GM23338 (cell line): ENCODE measurements at regions not wholly inside any gene's neighbourhood (a gene's known extent, or its start where the extent isn't known, plus 50 kb on each side); places are given as distances from the start of the nearest gene placed in this dataset.
A peak's percentile ranks its signal among the peaks of the same experiment; 100 is the strongest.

ENCODE experiments used
- ATAC-seq: fragments of 200-7000 bp; cut with Tn5 transposase; 3 replicates; pipeline ENCODE4 v1.9.1; 2020
- DNase-seq: peaks from one replicate; pipeline ENCODE4 v3.0.0-alpha.2; 2015; ENCODE audit warnings: low spot score
- H2AFZ ChIP-seq: fragments of 200-600 bp; sonication (generic); 2 replicates; pipeline ENCODE4 v1.8.0; 2016; ENCODE audit warnings: antibody characterized with exemption, mild to moderate bottlenecking, moderate library complexity
- H3F3A ChIP-seq: fragments of 200-600 bp; sonication (generic); replicated peaks from 2 replicates; pipeline ENCODE4 v1.8.0; 2017; ENCODE audit warnings: antibody characterized with exemption, mixed run types, low read depth
- H3K27ac ChIP-seq: fragments of 200-600 bp; sonication (generic); 2 replicates; pipeline ENCODE4 v1.6.1; 2016; ENCODE audit warnings: low read depth
- H3K27me3 ChIP-seq: fragments of 200-600 bp; sonication (generic); 2 replicates; pipeline ENCODE4 v1.8.0; 2016; ENCODE audit warnings: mild to moderate bottlenecking, mixed run types, moderate library complexity; ENCODE audit not compliant: insufficient read depth
- H3K36me3 ChIP-seq: fragments of 200-600 bp; sonication (generic); 2 replicates; pipeline ENCODE4 v1.8.0; 2016; ENCODE audit warnings: mild to moderate bottlenecking; ENCODE audit not compliant: insufficient read depth
- H3K4me1 ChIP-seq: fragments of 200-600 bp; sonication (generic); 2 replicates; pipeline ENCODE4 v1.8.0; 2016; ENCODE audit warnings: mild to moderate bottlenecking, moderate library complexity; ENCODE audit not compliant: insufficient read depth
- H3K4me2 ChIP-seq: fragments of 200-600 bp; sonication (generic); 2 replicates; pipeline ENCODE4 v1.7.1; 2017; ENCODE audit warnings: mixed run types
- H3K4me3 ChIP-seq: fragments of 200-600 bp; sonication (generic); 2 replicates; pipeline ENCODE4 v1.6.1; 2016; ENCODE audit warnings: mixed run types
- H3K79me2 ChIP-seq: fragments of 200-600 bp; sonication (generic); replicated peaks from 2 replicates; pipeline ENCODE4 v1.8.0; 2017; ENCODE audit warnings: mild to moderate bottlenecking; ENCODE audit not compliant: insufficient read depth
- H3K9me2 ChIP-seq: fragments of 200-600 bp; sonication (generic); 2 replicates; pipeline ENCODE4 v1.8.0; 2017; ENCODE audit not compliant: insufficient read depth
- H4K20me1 ChIP-seq: fragments of 200-600 bp; sonication (generic); replicated peaks from 2 replicates; pipeline ENCODE4 v1.8.0; 2017; ENCODE audit warnings: mild to moderate bottlenecking; ENCODE audit not compliant: insufficient read depth
- H3K27ac Mint-ChIP-seq: 2 replicates; pipeline ENCODE4 v1.8.0; 2020; ENCODE audit warnings: inconsistent platforms, mild to moderate bottlenecking, moderate library complexity, mixed read lengths
- H3K27me3 Mint-ChIP-seq: 3 replicates; pipeline ENCODE4 v1.8.0; 2022; ENCODE audit warnings: low read depth, mild to moderate bottlenecking, moderate library complexity, mixed read lengths, inconsistent platforms; ENCODE audit not compliant: insufficient read depth, poor library complexity
- H3K36me3 Mint-ChIP-seq: 3 replicates; pipeline ENCODE4 v1.8.0; 2021; ENCODE audit warnings: low read depth, mild to moderate bottlenecking, inconsistent platforms, moderate library complexity, mixed read lengths
- H3K4me1 Mint-ChIP-seq: 3 replicates; pipeline ENCODE4 v1.8.0; 2020; ENCODE audit warnings: mild to moderate bottlenecking, inconsistent platforms, mixed read lengths
- H3K4me3 Mint-ChIP-seq: 3 replicates; pipeline ENCODE4 v1.8.0; 2021; ENCODE audit warnings: moderate library complexity, mild to moderate bottlenecking, inconsistent platforms, mixed read lengths
- H3K9me3 Mint-ChIP-seq: 3 replicates; pipeline ENCODE4 v1.8.0; 2020; ENCODE audit warnings: moderate library complexity, mild to moderate bottlenecking, inconsistent platforms, mixed read lengths
- CREB1 ChIP-seq: fragments of 250-450 bp; sonication (Bioruptor Pico); IDR thresholded peaks from 2 replicates; pipeline ENCODE4 v1.5.0; 2020; ENCODE audit warnings: low read depth, mild to moderate bottlenecking, moderate library complexity
- EZH2 ChIP-seq: fragments of 200-600 bp; sonication (generic); IDR thresholded peaks from one replicate; pipeline ENCODE4 v1.8.0; 2017; ENCODE audit warnings: antibody characterized with exemption, mild to moderate bottlenecking, low read depth; ENCODE audit not compliant: unreplicated experiment
- JUNB ChIP-seq: IDR thresholded peaks from one replicate; pipeline ENCODE4 v1.6.1; 2016; ENCODE audit warnings: antibody characterized with exemption; ENCODE audit not compliant: unreplicated experiment
- POLR2AphosphoS5 ChIP-seq: IDR thresholded peaks from 2 replicates; pipeline ENCODE4 v1.6.1; 2016; ENCODE audit warnings: antibody characterized with exemption, low read depth
- STAT1 ChIP-seq: IDR thresholded peaks from one replicate; pipeline ENCODE4 v1.6.1; 2016; ENCODE audit warnings: antibody characterized with exemption; ENCODE audit not compliant: unreplicated experiment
- ZNF331 ChIP-seq: fragments of 250-450 bp; sonication (Bioruptor Pico); IDR thresholded peaks from 2 replicates; pipeline ENCODE4 v1.5.0; 2020; ENCODE audit warnings: low read depth, mild to moderate bottlenecking, moderate library complexity
- TF ChIP-seq, protein P1 (sequence below): IDR thresholded peaks from 2 replicates; pipeline ENCODE4 v1.6.1; 2016; ENCODE audit warnings: antibody characterized with exemption
- TF ChIP-seq, protein P2 (sequence below): fragments of 250-450 bp; sonication (Bioruptor Pico); IDR thresholded peaks from 2 replicates; pipeline ENCODE4 v1.5.0; 2020; ENCODE audit warnings: mild to moderate bottlenecking, moderate library complexity
- TF ChIP-seq, protein P3 (sequence below): IDR thresholded peaks from one replicate; pipeline ENCODE4 v1.6.1; 2018; ENCODE audit warnings: antibody characterized with exemption; ENCODE audit not compliant: unreplicated experiment
- TF ChIP-seq, protein P4 (sequence below), 2 experiments: fragments of 200-600 bp in 1 of 2; sonication (generic) in 1 of 2; conservative IDR thresholded peaks; 2 replicates each; pipeline versions ENCODE4 v1.5.1 to v1.6.1; 2016 to 2017; ENCODE audit warnings: antibody characterized with exemption in 2 of 2, low read depth in 2 of 2, mild to moderate bottlenecking in 2 of 2, moderate library complexity in 1 of 2

DNA sequence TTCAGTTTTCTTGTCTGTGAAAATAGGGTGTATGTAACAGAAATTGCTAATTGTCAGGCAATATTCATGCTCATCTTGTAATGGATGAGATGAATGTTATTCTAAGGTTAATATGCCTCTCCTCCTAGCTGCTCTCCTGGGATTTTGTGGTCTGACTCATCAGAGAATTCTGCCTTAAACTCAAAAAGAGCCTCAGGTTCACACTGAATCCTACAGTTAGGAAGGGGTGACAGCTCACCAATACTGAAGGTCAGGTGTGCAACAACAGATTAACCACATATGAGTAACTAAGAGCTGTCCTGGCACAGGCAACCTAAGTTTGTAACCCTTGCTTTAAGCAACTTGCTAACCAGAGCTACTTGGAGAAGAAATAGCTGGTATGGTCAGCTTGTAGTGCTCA is 197.7 kb downstream of the SPATA18 start:
- H3K27ac Mint-ChIP-seq, result no peak overlapping the region
- Histone ChIP-seq H3K79me2 (no peaks in the 10 kb centered on the region), H2AFZ (peak overlapping the region; percentile 79; the same call in 1 of the 2 replicates), H3F3A (no peaks in the 10 kb centered on the region), H3K4me2 (no peak overlapping the region), H3K9me2 (0 out of 2 replicates have a peak, but pooled peaks cover 4% of the 10 kb centered on the region), H3K36me3 (no peaks in the 10 kb centered on the region), H3K27me3 (no peaks in the 10 kb centered on the region), H3K4me1 (peaks cover 8% of the 10 kb centered on the region), H4K20me1 (no peaks in the 10 kb centered on the region), H3K27ac (no peak overlapping the region), H3K4me3 (no peak overlapping the region)
- H3K4me1 Mint-ChIP-seq, result peaks cover 10% of the 10 kb centered on the region; the same call in 2 of the 3 replicates
- H3K9me3 Mint-ChIP-seq, result peaks cover 24% of the 10 kb centered on the region
- no peak overlapping the region for H3K4me3 Mint-ChIP-seq
- no peaks in the 10 kb centered on the region for H3K27me3 Mint-ChIP-seq
- peaks cover 9% of the 10 kb centered on the region for H3K36me3 Mint-ChIP-seq
- TF ChIP-seq, protein P1, sequence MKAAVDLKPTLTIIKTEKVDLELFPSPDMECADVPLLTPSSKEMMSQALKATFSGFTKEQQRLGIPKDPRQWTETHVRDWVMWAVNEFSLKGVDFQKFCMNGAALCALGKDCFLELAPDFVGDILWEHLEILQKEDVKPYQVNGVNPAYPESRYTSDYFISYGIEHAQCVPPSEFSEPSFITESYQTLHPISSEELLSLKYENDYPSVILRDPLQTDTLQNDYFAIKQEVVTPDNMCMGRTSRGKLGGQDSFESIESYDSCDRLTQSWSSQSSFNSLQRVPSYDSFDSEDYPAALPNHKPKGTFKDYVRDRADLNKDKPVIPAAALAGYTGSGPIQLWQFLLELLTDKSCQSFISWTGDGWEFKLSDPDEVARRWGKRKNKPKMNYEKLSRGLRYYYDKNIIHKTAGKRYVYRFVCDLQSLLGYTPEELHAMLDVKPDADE, result no peak
- TF ChIP-seq EZH2, result no peak
- TF ChIP-seq CREB1 (CRISPR knock-in tag), result no peak
- TF ChIP-seq, protein P2, sequence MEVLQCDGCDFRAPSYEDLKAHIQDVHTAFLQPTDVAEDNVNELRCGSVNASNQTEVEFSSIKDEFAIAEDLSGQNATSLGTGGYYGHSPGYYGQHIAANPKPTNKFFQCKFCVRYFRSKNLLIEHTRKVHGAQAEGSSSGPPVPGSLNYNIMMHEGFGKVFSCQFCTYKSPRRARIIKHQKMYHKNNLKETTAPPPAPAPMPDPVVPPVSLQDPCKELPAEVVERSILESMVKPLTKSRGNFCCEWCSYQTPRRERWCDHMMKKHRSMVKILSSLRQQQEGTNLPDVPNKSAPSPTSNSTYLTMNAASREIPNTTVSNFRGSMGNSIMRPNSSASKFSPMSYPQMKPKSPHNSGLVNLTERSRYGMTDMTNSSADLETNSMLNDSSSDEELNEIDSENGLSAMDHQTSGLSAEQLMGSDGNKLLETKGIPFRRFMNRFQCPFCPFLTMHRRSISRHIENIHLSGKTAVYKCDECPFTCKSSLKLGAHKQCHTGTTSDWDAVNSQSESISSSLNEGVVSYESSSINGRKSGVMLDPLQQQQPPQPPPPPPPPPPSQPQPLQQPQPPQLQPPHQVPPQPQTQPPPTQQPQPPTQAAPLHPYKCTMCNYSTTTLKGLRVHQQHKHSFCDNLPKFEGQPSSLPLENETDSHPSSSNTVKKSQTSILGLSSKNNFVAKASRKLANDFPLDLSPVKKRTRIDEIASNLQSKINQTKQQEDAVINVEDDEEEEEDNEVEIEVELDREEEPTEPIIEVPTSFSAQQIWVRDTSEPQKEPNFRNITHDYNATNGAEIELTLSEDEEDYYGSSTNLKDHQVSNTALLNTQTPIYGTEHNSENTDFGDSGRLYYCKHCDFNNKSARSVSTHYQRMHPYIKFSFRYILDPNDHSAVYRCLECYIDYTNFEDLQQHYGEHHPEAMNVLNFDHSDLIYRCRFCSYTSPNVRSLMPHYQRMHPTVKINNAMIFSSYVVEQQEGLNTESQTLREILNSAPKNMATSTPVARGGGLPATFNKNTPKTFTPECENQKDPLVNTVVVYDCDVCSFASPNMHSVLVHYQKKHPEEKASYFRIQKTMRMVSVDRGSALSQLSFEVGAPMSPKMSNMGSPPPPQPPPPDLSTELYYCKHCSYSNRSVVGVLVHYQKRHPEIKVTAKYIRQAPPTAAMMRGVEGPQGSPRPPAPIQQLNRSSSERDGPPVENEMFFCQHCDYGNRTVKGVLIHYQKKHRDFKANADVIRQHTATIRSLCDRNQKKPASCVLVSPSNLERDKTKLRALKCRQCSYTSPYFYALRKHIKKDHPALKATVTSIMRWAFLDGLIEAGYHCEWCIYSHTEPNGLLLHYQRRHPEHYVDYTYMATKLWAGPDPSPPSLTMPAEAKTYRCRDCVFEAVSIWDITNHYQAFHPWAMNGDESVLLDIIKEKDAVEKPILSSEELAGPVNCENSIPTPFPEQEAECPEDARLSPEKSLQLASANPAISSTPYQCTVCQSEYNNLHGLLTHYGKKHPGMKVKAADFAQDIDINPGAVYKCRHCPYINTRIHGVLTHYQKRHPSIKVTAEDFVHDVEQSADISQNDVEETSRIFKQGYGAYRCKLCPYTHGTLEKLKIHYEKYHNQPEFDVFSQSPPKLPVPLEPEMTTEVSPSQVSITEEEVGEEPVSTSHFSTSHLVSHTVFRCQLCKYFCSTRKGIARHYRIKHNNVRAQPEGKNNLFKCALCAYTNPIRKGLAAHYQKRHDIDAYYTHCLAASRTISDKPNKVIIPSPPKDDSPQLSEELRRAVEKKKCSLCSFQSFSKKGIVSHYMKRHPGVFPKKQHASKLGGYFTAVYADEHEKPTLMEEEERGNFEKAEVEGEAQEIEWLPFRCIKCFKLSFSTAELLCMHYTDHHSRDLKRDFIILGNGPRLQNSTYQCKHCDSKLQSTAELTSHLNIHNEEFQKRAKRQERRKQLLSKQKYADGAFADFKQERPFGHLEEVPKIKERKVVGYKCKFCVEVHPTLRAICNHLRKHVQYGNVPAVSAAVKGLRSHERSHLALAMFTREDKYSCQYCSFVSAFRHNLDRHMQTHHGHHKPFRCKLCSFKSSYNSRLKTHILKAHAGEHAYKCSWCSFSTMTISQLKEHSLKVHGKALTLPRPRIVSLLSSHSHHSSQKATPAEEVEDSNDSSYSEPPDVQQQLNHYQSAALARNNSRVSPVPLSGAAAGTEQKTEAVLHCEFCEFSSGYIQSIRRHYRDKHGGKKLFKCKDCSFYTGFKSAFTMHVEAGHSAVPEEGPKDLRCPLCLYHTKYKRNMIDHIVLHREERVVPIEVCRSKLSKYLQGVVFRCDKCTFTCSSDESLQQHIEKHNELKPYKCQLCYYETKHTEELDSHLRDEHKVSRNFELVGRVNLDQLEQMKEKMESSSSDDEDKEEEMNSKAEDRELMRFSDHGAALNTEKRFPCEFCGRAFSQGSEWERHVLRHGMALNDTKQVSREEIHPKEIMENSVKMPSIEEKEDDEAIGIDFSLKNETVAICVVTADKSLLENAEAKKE (CRISPR knock-in tag), result no peak
- TF ChIP-seq STAT1, result no peak
- no peak for TF ChIP-seq POLR2AphosphoS5
- TF ChIP-seq, protein P3, sequence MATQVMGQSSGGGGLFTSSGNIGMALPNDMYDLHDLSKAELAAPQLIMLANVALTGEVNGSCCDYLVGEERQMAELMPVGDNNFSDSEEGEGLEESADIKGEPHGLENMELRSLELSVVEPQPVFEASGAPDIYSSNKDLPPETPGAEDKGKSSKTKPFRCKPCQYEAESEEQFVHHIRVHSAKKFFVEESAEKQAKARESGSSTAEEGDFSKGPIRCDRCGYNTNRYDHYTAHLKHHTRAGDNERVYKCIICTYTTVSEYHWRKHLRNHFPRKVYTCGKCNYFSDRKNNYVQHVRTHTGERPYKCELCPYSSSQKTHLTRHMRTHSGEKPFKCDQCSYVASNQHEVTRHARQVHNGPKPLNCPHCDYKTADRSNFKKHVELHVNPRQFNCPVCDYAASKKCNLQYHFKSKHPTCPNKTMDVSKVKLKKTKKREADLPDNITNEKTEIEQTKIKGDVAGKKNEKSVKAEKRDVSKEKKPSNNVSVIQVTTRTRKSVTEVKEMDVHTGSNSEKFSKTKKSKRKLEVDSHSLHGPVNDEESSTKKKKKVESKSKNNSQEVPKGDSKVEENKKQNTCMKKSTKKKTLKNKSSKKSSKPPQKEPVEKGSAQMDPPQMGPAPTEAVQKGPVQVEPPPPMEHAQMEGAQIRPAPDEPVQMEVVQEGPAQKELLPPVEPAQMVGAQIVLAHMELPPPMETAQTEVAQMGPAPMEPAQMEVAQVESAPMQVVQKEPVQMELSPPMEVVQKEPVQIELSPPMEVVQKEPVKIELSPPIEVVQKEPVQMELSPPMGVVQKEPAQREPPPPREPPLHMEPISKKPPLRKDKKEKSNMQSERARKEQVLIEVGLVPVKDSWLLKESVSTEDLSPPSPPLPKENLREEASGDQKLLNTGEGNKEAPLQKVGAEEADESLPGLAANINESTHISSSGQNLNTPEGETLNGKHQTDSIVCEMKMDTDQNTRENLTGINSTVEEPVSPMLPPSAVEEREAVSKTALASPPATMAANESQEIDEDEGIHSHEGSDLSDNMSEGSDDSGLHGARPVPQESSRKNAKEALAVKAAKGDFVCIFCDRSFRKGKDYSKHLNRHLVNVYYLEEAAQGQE, result no peak
- TF ChIP-seq, protein P4, sequence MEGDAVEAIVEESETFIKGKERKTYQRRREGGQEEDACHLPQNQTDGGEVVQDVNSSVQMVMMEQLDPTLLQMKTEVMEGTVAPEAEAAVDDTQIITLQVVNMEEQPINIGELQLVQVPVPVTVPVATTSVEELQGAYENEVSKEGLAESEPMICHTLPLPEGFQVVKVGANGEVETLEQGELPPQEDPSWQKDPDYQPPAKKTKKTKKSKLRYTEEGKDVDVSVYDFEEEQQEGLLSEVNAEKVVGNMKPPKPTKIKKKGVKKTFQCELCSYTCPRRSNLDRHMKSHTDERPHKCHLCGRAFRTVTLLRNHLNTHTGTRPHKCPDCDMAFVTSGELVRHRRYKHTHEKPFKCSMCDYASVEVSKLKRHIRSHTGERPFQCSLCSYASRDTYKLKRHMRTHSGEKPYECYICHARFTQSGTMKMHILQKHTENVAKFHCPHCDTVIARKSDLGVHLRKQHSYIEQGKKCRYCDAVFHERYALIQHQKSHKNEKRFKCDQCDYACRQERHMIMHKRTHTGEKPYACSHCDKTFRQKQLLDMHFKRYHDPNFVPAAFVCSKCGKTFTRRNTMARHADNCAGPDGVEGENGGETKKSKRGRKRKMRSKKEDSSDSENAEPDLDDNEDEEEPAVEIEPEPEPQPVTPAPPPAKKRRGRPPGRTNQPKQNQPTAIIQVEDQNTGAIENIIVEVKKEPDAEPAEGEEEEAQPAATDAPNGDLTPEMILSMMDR (conservative IDR thresholded peaks at IDR 0.05; ENCODE audit: low read depth in 2 of 2), result no peak
- no peak for TF ChIP-seq ZNF331 (CRISPR knock-in tag)
- no peak for TF ChIP-seq JUNB
- no peak for ATAC-seq
- DNase-seq, result no peak
